ENCODE measurements at regions not wholly inside any gene's neighbourhood (a gene's known extent, or its start where the extent isn't known, plus 50 kb on each side); places are given as distances from the start of the nearest gene placed in this dataset.

- no peaks in the 10 kb centered on the region for H3K27me3 ChIP-seq (ENCODE audit: control insufficient read depth in 1 of 2, insufficient read depth in 2 of 2, low read length in 2 of 2)
- Mint-ChIP-seq H3K9me3 (no peaks in the 10 kb centered on the region), H3K27me3 (no peaks in the 10 kb centered on the region), H3K4me1 (ENCODE audit: low read depth) (peaks cover 47% of the 10 kb centered on the region), H3K36me3 (ENCODE audit: low read depth) (no peaks in the 10 kb centered on the region), H3K27ac (no peak overlapping the region), H3K4me3 (no peak overlapping the region)
- H3K36me3 ChIP-seq (ENCODE audit: insufficient read depth, low read length) = no peaks in the 10 kb centered on the region
- TF ChIP-seq, protein P1, sequence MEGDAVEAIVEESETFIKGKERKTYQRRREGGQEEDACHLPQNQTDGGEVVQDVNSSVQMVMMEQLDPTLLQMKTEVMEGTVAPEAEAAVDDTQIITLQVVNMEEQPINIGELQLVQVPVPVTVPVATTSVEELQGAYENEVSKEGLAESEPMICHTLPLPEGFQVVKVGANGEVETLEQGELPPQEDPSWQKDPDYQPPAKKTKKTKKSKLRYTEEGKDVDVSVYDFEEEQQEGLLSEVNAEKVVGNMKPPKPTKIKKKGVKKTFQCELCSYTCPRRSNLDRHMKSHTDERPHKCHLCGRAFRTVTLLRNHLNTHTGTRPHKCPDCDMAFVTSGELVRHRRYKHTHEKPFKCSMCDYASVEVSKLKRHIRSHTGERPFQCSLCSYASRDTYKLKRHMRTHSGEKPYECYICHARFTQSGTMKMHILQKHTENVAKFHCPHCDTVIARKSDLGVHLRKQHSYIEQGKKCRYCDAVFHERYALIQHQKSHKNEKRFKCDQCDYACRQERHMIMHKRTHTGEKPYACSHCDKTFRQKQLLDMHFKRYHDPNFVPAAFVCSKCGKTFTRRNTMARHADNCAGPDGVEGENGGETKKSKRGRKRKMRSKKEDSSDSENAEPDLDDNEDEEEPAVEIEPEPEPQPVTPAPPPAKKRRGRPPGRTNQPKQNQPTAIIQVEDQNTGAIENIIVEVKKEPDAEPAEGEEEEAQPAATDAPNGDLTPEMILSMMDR (IDR thresholded peaks at IDR 0.05) = no peak
- intact Hi-C loops (cut with DNase I, micrococcal nuclease) = loop anchor here in 1 of 2 experiments (5.0 kb wide), 1 partner anchor 32 kb away; no protein-coding TSS in a partner anchor
- no peak overlapping the region for H3K4me3 ChIP-seq (ENCODE audit: low read length)
- peaks cover 4% of the 10 kb centered on the region for H3K4me1 ChIP-seq (ENCODE audit: insufficient read depth, low read length)
- DNase-seq (no peak), ATAC-seq (ENCODE audit: poor library complexity) (no peak)
- POLR2A ChIA-PET = no interaction called here
- CTCF ChIA-PET = no interaction called here
- H3K9me3 ChIP-seq (ENCODE audit: control insufficient read depth in 1 of 2, insufficient read depth in 1 of 2, low read length in 2 of 2) = peaks cover 0 to 4% of the 10 kb centered on the region in 2 experiments
- H3K27ac ChIP-seq (ENCODE audit: low read depth in 1 of 2, low read length in 2 of 2) = no peak overlapping the region
Observed at GRCh38 chr3:153249906-153250305, 87.9 kb downstream of the RAP2B start.

DNA sequence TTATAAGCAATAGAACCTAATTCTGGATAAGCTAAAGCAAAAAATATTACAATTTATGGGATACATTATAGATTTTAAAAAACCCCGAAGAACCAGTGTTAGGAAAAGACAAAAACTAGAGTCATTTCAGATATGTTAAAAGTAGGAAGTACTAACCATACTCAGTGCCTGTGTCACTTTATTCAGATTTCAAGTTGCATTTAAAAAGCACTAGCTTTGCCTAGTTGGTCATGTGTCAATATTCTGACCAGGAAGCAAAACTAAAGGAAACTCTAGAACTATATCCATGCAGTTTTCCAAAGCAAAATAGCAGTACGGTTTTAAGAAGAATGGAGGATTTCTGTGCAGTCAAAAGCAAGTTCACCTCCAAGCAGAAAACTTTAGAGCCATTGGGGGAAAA is 88.4 kb downstream of the RAP2B start:
- H3K27me3 Mint-ChIP-seq = no peaks in the 10 kb centered on the region
- intact Hi-C loops (cut with DNase I, micrococcal nuclease) = no loop called here
- Histone ChIP-seq H3K36me3 (ENCODE audit: insufficient read depth, low read length) (no peaks in the 10 kb centered on the region), H3K9me3 (ENCODE audit: control insufficient read depth in 1 of 2, insufficient read depth in 1 of 2, low read length in 2 of 2) (peaks cover 0 to 4% of the 10 kb centered on the region in 2 experiments), H3K27ac (ENCODE audit: low read depth in 1 of 2, low read length in 2 of 2) (no peak overlapping the region), H3K4me3 (ENCODE audit: low read length) (no peak overlapping the region), H3K27me3 (ENCODE audit: control insufficient read depth in 1 of 2, insufficient read depth in 2 of 2, low read length in 2 of 2) (no peaks in the 10 kb centered on the region), H3K4me1 (ENCODE audit: insufficient read depth, low read length) (peaks cover 4% of the 10 kb centered on the region)
- no peaks in the 10 kb centered on the region for H3K36me3 Mint-ChIP-seq (ENCODE audit: low read depth)
- TF ChIP-seq, protein P1 (IDR thresholded peaks at IDR 0.05) = no peak
- no peak for ATAC-seq (ENCODE audit: poor library complexity)
- ChIA-PET CTCF (no interaction called here), POLR2A (no interaction called here)
- H3K4me3 Mint-ChIP-seq = no peak overlapping the region
- no peak overlapping the region for H3K27ac Mint-ChIP-seq
- no peaks in the 10 kb centered on the region for H3K9me3 Mint-ChIP-seq
- peaks cover 47% of the 10 kb centered on the region for H3K4me1 Mint-ChIP-seq (ENCODE audit: low read depth)
- DNase-seq = no peak

GRCh38 chr3:153252963-153253362 is 90.9 kb downstream of the RAP2B start:
- no peak overlapping the region for H3K27ac Mint-ChIP-seq
- ChIA-PET POLR2A (interaction anchor here (1.5 kb wide), 1 partner anchor 31 kb away, joined by 4 read pairs; no protein-coding TSS in a partner anchor), CTCF (interaction anchor here (1.4 kb wide), 1 partner anchor 18 kb away, joined by 4 read pairs; no protein-coding TSS in a partner anchor)
- Histone ChIP-seq H3K27me3 (ENCODE audit: control insufficient read depth in 1 of 2, insufficient read depth in 2 of 2, low read length in 2 of 2) (no peaks in the 10 kb centered on the region), H3K27ac (ENCODE audit: low read depth in 1 of 2, low read length in 2 of 2) (no peak overlapping the region), H3K4me1 (ENCODE audit: insufficient read depth, low read length) (peaks cover 4% of the 10 kb centered on the region), H3K9me3 (ENCODE audit: control insufficient read depth in 1 of 2, insufficient read depth in 1 of 2, low read length in 2 of 2) (peaks cover 0 to 4% of the 10 kb centered on the region in 2 experiments), H3K36me3 (ENCODE audit: insufficient read depth, low read length) (no peaks in the 10 kb centered on the region), H3K4me3 (ENCODE audit: low read length) (no peak overlapping the region)
- no peak for ATAC-seq (ENCODE audit: poor library complexity)
- no peaks in the 10 kb centered on the region for H3K36me3 Mint-ChIP-seq (ENCODE audit: low read depth)
- no peaks in the 10 kb centered on the region for H3K9me3 Mint-ChIP-seq
- peaks cover 37% of the 10 kb centered on the region for H3K4me1 Mint-ChIP-seq (ENCODE audit: low read depth)
- H3K27me3 Mint-ChIP-seq = no peaks in the 10 kb centered on the region
- intact Hi-C loops (cut with DNase I, micrococcal nuclease) = no loop called here
- H3K4me3 Mint-ChIP-seq = no peak overlapping the region
- no peak for DNase-seq
- TF ChIP-seq, protein P1 (IDR thresholded peaks at IDR 0.05) = no peak
